NCI-H146 (cell line): ENCODE measurements at regions not wholly inside any gene's neighbourhood (a gene's known extent, or its start where the extent isn't known, plus 50 kb on each side); places are given as distances from the start of the nearest gene placed in this dataset.

Source experiments
- DNase-seq: peaks from one replicate; lab custom pipeline; 2025; lab: John Stamatoyannopoulos, UW

- DNase-seq, result no peak
These were observed 70.8 kb upstream of the GPR12 start for GRCh38 chr13:26831336-26831908.

GRCh38 chr13:26829716-26830115 lies 69.1 kb upstream of the GPR12 start:
- DNase-seq, result no peak

GRCh38 chr13:26824581-26824980 lies 64.0 kb upstream of the GPR12 start:
- no peak for DNase-seq

GRCh38 chr13:26822146-26822545 lies 61.6 kb upstream of the GPR12 start:
- DNase-seq, result no peak

DNA sequence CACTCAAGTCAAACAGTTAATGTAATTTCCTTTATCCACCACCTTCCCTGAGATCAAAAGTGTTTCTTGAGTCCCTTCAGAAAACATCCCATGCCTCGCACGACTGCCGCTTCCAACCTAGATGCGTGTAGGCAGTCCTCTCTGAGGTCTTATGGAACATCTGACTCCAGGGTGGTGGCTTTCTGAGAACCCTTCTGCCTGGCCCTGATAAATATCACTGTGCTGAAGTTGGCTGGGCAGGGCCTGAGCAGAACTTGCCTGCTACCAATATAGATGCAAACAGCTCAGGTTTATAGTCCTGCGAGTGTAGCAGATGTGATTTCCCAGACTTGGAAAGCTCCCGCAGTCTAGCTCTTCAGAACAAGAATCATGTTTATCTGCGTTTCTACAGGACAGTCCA lies 61.1 kb upstream of the GPR12 start:
- DNase-seq, result no peak

- no peak for DNase-seq
These were observed 60.3 kb upstream of the GPR12 start for GRCh38 chr13:26820871-26821270.

- no peak for DNase-seq
These were observed 58.5 kb upstream of the GPR12 start for GRCh38 chr13:26819046-26819445.

DNA sequence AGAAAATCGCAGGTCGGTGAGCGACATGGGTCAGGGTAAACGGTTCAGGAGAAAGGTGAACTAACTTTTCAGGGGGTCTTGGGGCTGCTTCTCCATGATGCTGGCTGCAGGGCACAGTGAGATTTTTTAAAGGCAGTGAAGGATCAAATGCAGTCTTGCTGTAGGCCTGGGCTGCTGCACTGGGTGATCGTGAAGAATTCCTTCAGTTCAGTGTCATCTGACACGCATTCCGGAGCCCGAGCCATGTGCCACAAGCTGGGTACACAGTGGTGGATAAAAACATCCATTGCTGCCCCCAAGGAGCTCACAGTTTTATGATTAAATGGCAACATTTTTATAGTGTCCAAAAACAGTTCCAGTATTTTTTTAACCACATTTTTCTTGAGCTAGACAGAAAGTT lies 56.3 kb upstream of the GPR12 start:
- no peak for DNase-seq

- DNase-seq, result no peak
These were observed 53.4 kb upstream of the GPR12 start for GRCh38 chr13:26813980-26814348.

- DNase-seq, result no peak
These were observed 52.9 kb upstream of the GPR12 start for GRCh38 chr13:26813321-26813979.

- no peak for DNase-seq
These were observed 51.0 kb upstream of the GPR12 start for GRCh38 chr13:26811581-26811980.
